Endothelial cell of umbilical vein (primary cell): ENCODE measurements at regions not wholly inside any gene's neighbourhood (a gene's known extent, or its start where the extent isn't known, plus 50 kb on each side); places are given as distances from the start of the nearest gene placed in this dataset.

ENCODE experiments used
- CTCF ChIP-seq, 2 donors: IDR thresholded peaks; 1 replicate in 1 of 2; 2 replicates in 1 of 2; pipeline ENCODE4 v1.5.1; 2011; ENCODE audit warnings: low read length in 2 of 2, mild to moderate bottlenecking in 2 of 2, moderate library complexity in 2 of 2, control low read depth in 1 of 2, inconsistent platforms in 1 of 2, low read depth in 1 of 2; ENCODE audit not compliant: insufficient read depth in 1 of 2; ENCODE audit errors: extremely low read depth in 1 of 2
- EZH2 ChIP-seq: IDR thresholded peaks from 2 replicates; pipeline ENCODE4 v1.6.1; 2012; ENCODE audit warnings: borderline replicate concordance, low read depth, mild to moderate bottlenecking, moderate library complexity, low read length, inconsistent platforms; ENCODE audit not compliant: severe bottlenecking
- FOS ChIP-seq: IDR thresholded peaks from 2 replicates; pipeline ENCODE4 v1.6.1; 2011; ENCODE audit warnings: mild to moderate bottlenecking, low read length, moderate library complexity, borderline replicate concordance; ENCODE audit not compliant: insufficient read depth
- GATA2 ChIP-seq: IDR thresholded peaks from 2 replicates; pipeline ENCODE4 v1.7.0; 2011; ENCODE audit warnings: low read depth, mild to moderate bottlenecking, moderate library complexity, mixed read lengths, low read length; ENCODE audit not compliant: insufficient read length, insufficient read depth
- JUN ChIP-seq: IDR thresholded peaks from 2 replicates; pipeline ENCODE4 v1.6.1; 2011; ENCODE audit warnings: borderline replicate concordance, low read depth; ENCODE audit not compliant: insufficient read length, insufficient read depth
- MYC ChIP-seq: IDR thresholded peaks from one replicate; pipeline ENCODE4 v1.6.1; 2011; ENCODE audit warnings: mild to moderate bottlenecking, low read depth, low read length
- POLR2A ChIP-seq: IDR thresholded peaks from 2 replicates; pipeline ENCODE4 v1.6.1; 2012; ENCODE audit warnings: low read depth, mild to moderate bottlenecking, control low read depth, low read length
- POLR2AphosphoS5 ChIP-seq: IDR thresholded peaks from 2 replicates; pipeline ENCODE4 v1.6.1; 2012; ENCODE audit warnings: low read depth, mild to moderate bottlenecking, control low read depth, low read length, moderate library complexity; ENCODE audit not compliant: insufficient read depth
- TF ChIP-seq, protein P1 (sequence below): IDR thresholded peaks from 2 replicates; pipeline ENCODE4 v1.6.1; 2011; ENCODE audit not compliant: insufficient read depth, insufficient read length

DNA sequence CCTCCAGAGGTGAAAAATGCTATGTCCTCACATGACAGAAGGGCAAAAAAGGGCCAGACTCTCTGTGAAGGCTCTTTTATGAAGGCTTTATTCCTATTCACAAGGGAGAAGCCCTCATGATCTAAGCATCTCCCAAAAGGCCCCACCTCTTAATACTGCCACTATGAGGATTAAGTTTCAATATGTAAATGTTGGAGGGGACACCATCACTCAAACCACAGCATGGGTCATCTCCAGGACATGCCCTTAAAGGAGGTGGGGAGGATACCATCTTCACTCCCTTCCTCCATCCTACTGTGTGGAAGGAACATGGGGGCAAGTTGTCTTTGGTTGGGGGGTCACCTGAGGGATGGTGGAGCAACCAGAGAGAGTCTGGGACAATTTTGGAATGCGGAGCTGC lies 170.1 kb downstream of the TRIM33 start:
- no peak for TF ChIP-seq CTCF (IDR thresholded peaks at IDR 0.05; ENCODE audit: extremely low read depth in 1 of 2, insufficient read depth in 1 of 2, low read depth in 1 of 2, low read length in 2 of 2)
- TF ChIP-seq POLR2A = no peak
- no peak for TF ChIP-seq POLR2AphosphoS5
- TF ChIP-seq EZH2 = no peak
- TF ChIP-seq, protein P1, sequence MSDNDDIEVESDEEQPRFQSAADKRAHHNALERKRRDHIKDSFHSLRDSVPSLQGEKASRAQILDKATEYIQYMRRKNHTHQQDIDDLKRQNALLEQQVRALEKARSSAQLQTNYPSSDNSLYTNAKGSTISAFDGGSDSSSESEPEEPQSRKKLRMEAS = no peak
- TF ChIP-seq FOS = no peak
- TF ChIP-seq MYC = no peak
- no peak for TF ChIP-seq GATA2
- no peak for TF ChIP-seq JUN
